GM13977 (cell line): ENCODE measurements at regions not wholly inside any gene's neighbourhood (a gene's known extent, or its start where the extent isn't known, plus 50 kb on each side); places are given as distances from the start of the nearest gene placed in this dataset.

Experiments
- DNase-seq: peaks from one replicate; pipeline ENCODE4 v3.0.0; 2012; ENCODE audit warnings: low spot score
- CTCF ChIP-seq: IDR thresholded peaks from 2 replicates; pipeline ENCODE4 v1.5.1; 2012; ENCODE audit warnings: mild to moderate bottlenecking, control low read depth; ENCODE audit not compliant: insufficient read depth; ENCODE audit errors: extremely low read depth, missing control alignments
- in situ Hi-C: fragments of 300-500 bp; cut with MboI; formaldehyde crosslinking; loops from one replicate; pipeline ENCODE4 v1.12.0; 2022; ENCODE audit warnings: low sequenced_read_pairs, low pct_unique_long_range_greater_than_20kb, mixed read lengths, inconsistent platforms; ENCODE audit not compliant: unreplicated experiment

GRCh38 chrX:63439580-63439979 is 88.4 kb upstream of the SPIN4 start:
- in situ Hi-C loops: no loop called here
- TF ChIP-seq CTCF: no peak
- no peak for DNase-seq

GRCh38 chrX:63436865-63437264 is 85.7 kb upstream of the SPIN4 start:
- no peak for DNase-seq
- in situ Hi-C loops: no loop called here
- no peak for TF ChIP-seq CTCF

- no peak for DNase-seq
- TF ChIP-seq CTCF: no peak
- in situ Hi-C loops: no loop called here
Measured at GRCh38 chrX:63434665-63435064, 83.5 kb upstream of the SPIN4 start.

- no peak for DNase-seq
- in situ Hi-C loops: no loop called here
- TF ChIP-seq CTCF: no peak
Measured at GRCh38 chrX:63434206-63434605, 83.1 kb upstream of the SPIN4 start.

GRCh38 chrX:63430026-63430425 is 78.9 kb upstream of the SPIN4 start:
- TF ChIP-seq CTCF: no peak
- no peak for DNase-seq
- in situ Hi-C loops: no loop called here

GRCh38 chrX:63428348-63428747 is 77.2 kb upstream of the SPIN4 start:
- in situ Hi-C loops: no loop called here
- DNase-seq: no peak
- no peak for TF ChIP-seq CTCF

GRCh38 chrX:63426519-63426918 is 75.4 kb upstream of the SPIN4 start:
- DNase-seq: no peak
- no peak for TF ChIP-seq CTCF
- in situ Hi-C loops: no loop called here
